ENCODE measurements at regions not wholly inside any gene's neighbourhood (a gene's known extent, or its start where the extent isn't known, plus 50 kb on each side); places are given as distances from the start of the nearest gene placed in this dataset.
A peak's percentile ranks its signal among the peaks of the same experiment; 100 is the strongest.

- H3K9me3 Mint-ChIP-seq = no peaks in the 10 kb centered on the region
- ATAC-seq (no peak), DNase-seq (ENCODE audit: low spot score in 2 of 2) (no peak)
- no peak overlapping the region for H3K27ac Mint-ChIP-seq
- no peaks in the 10 kb centered on the region for H3K36me3 Mint-ChIP-seq
These were observed 86.3 kb upstream of the IER5L start for GRCh38 chr9:129264388-129264787.

- no peak for DNase-seq (ENCODE audit: low spot score in 2 of 2)
- no peak for ATAC-seq
- no peak overlapping the region for H3K27ac Mint-ChIP-seq
- no peaks in the 10 kb centered on the region for H3K36me3 Mint-ChIP-seq
- H3K9me3 Mint-ChIP-seq = no peaks in the 10 kb centered on the region
These were observed 85.8 kb upstream of the IER5L start for GRCh38 chr9:129263836-129264235.

- H3K27ac Mint-ChIP-seq = no peak overlapping the region
- no peak for ATAC-seq
- H3K36me3 Mint-ChIP-seq = no peaks in the 10 kb centered on the region
These were observed 84.2 kb upstream of the IER5L start for GRCh38 chr9:129262261-129262660.

GRCh38 chr9:129259375-129259774 is 81.3 kb upstream of the IER5L start:
- ATAC-seq = no peak
- Mint-ChIP-seq H3K27ac (no peak overlapping the region), H3K36me3 (no peaks in the 10 kb centered on the region), H3K9me3 (no peaks in the 10 kb centered on the region)
- no peak for DNase-seq (ENCODE audit: low spot score in 2 of 2)

More at GRCh38 chr9:129262261-129262660, 84.2 kb upstream of the IER5L start:
- DNase-seq (ENCODE audit: low spot score in 2 of 2) = no peak
- H3K9me3 Mint-ChIP-seq = no peaks in the 10 kb centered on the region

- Mint-ChIP-seq H3K9me3 (no peaks in the 10 kb centered on the region), H3K36me3 (no peaks in the 10 kb centered on the region), H3K27ac (no peak overlapping the region)
- ATAC-seq (peak; percentile 17 to 37), DNase-seq (ENCODE audit: low spot score in 2 of 2) (no peak)
These were observed 80.8 kb upstream of the IER5L start for GRCh38 chr9:129258823-129259301.

- Mint-ChIP-seq H3K27ac (no peak overlapping the region), H3K36me3 (no peaks in the 10 kb centered on the region), H3K9me3 (no peaks in the 10 kb centered on the region)
- DNase-seq (ENCODE audit: low spot score in 2 of 2) (peak; percentile 83 to 92), ATAC-seq (peak; percentile 86 to 97)
These were observed 80.2 kb upstream of the IER5L start for GRCh38 chr9:129258124-129258822.

GRCh38 chr9:129256959-129257713 is 79.1 kb upstream of the IER5L start:
- Mint-ChIP-seq H3K27ac (no peak overlapping the region), H3K36me3 (no peaks in the 10 kb centered on the region), H3K9me3 (no peaks in the 10 kb centered on the region)
- no peak for DNase-seq (ENCODE audit: low spot score in 2 of 2)
- ATAC-seq = no peak

- Mint-ChIP-seq H3K36me3 (no peaks in the 10 kb centered on the region), H3K9me3 (no peaks in the 10 kb centered on the region), H3K27ac (no peak overlapping the region)
- DNase-seq (ENCODE audit: low spot score in 2 of 2) (no peak), ATAC-seq (no peak)
These were observed 76.7 kb upstream of the IER5L start for GRCh38 chr9:129254566-129255287.

GRCh38 chr9:129253803-129254381 is 75.8 kb upstream of the IER5L start:
- ATAC-seq = no peak
- DNase-seq (ENCODE audit: low spot score in 2 of 2) = no peak
- Mint-ChIP-seq H3K27ac (no peak overlapping the region), H3K9me3 (no peaks in the 10 kb centered on the region), H3K36me3 (no peaks in the 10 kb centered on the region)

GRCh38 chr9:129252937-129253802 is 75.1 kb upstream of the IER5L start:
- Mint-ChIP-seq H3K27ac (no peak overlapping the region), H3K36me3 (no peaks in the 10 kb centered on the region), H3K9me3 (no peaks in the 10 kb centered on the region)
- no peak for ATAC-seq
- DNase-seq (ENCODE audit: low spot score in 2 of 2) = no peak

GRCh38 chr9:129250786-129251185 is 72.7 kb upstream of the IER5L start:
- Mint-ChIP-seq H3K9me3 (no peaks in the 10 kb centered on the region), H3K36me3 (no peaks in the 10 kb centered on the region), H3K27ac (no peak overlapping the region)
- no peak for DNase-seq (ENCODE audit: low spot score in 2 of 2)
- ATAC-seq = no peak

- DNase-seq (ENCODE audit: low spot score in 2 of 2) = no peak
- no peaks in the 10 kb centered on the region for H3K36me3 Mint-ChIP-seq
- H3K27ac Mint-ChIP-seq = peak overlapping the region in 1 of 2 donors; percentile 21
- no peak for ATAC-seq
- no peaks in the 10 kb centered on the region for H3K9me3 Mint-ChIP-seq
These were observed 69.5 kb upstream of the IER5L start for GRCh38 chr9:129247285-129248153.

GRCh38 chr9:129245276-129245675 is 67.2 kb upstream of the IER5L start:
- DNase-seq (ENCODE audit: low spot score in 2 of 2) (no peak), ATAC-seq (no peak)
- Mint-ChIP-seq H3K27ac (no peak overlapping the region), H3K36me3 (no peaks in the 10 kb centered on the region), H3K9me3 (no peaks in the 10 kb centered on the region)

GRCh38 chr9:129242971-129243561 is 65.0 kb upstream of the IER5L start:
- no peak for DNase-seq (ENCODE audit: low spot score in 2 of 2)
- no peaks in the 10 kb centered on the region for H3K36me3 Mint-ChIP-seq
- no peak for ATAC-seq
- peak overlapping the region in 1 of 2 donors; percentile 23 for H3K27ac Mint-ChIP-seq
- H3K9me3 Mint-ChIP-seq = no peaks in the 10 kb centered on the region

Measured in activated naive CD4-positive, alpha-beta T cell treated with anti-CD3 and anti-CD28 coated beads, Interleukin-2, amount 50 U/mL, for 72 hours (primary cell).